Right lobe of liver (tissue), 4 donors: ENCODE measurements at regions not wholly inside any gene's neighbourhood (a gene's known extent, or its start where the extent isn't known, plus 50 kb on each side); places are given as distances from the start of the nearest gene placed in this dataset.

ENCODE experiments used
- POLR2A ChIP-seq: fragments of 450-650 bp; IDR thresholded peaks from one replicate; pipeline ENCODE4 v1.6.1; 2017; ENCODE audit warnings: antibody characterized with exemption, mild to moderate bottlenecking
- TF ChIP-seq, protein P1 (sequence below), 4 donors: fragments of 200-600 bp in 3 of 4; fragments of 450-650 bp in 1 of 4; IDR thresholded peaks; one replicate each; pipeline versions ENCODE4 v1.5.1 to v1.8.0; 2016 to 2022; ENCODE audit warnings: antibody characterized with exemption in 4 of 4, mild to moderate bottlenecking in 2 of 4
- donor health status: DM: no; HTN: no; CAD: no.
- donor health status: DM: no; HTN: no; CAD: no.
- donor health status: DM: no; HTN: yes; CAD: no.

DNA sequence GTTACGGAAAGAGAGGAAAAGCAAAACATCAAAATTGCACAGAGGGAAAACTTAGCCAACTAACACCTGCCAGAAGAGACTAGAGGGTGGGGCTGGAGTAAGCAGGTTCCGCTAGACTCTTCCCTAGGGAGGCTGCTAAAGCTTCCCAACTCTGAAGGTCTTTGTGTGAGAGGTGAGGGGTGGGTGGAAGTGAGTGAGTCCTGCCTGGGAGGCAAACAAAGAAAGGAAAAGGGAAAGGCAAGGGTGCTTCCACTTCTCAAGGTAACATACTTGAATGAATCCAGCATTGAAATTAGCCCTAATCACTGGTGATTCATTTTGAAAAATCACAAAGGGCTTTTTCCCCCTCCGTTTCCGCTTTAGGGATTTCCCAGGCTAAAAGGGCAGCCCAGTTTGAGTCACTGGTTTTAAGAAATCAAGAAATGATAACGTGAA, 220.5 kb upstream of the ADAMTS9 start:
- TF ChIP-seq, protein P1, sequence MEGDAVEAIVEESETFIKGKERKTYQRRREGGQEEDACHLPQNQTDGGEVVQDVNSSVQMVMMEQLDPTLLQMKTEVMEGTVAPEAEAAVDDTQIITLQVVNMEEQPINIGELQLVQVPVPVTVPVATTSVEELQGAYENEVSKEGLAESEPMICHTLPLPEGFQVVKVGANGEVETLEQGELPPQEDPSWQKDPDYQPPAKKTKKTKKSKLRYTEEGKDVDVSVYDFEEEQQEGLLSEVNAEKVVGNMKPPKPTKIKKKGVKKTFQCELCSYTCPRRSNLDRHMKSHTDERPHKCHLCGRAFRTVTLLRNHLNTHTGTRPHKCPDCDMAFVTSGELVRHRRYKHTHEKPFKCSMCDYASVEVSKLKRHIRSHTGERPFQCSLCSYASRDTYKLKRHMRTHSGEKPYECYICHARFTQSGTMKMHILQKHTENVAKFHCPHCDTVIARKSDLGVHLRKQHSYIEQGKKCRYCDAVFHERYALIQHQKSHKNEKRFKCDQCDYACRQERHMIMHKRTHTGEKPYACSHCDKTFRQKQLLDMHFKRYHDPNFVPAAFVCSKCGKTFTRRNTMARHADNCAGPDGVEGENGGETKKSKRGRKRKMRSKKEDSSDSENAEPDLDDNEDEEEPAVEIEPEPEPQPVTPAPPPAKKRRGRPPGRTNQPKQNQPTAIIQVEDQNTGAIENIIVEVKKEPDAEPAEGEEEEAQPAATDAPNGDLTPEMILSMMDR (IDR thresholded peaks at IDR 0.05), result no peak
- TF ChIP-seq POLR2A, result no peak
